Jurkat, Clone E6-1 (cell line): ENCODE measurements at regions not wholly inside any gene's neighbourhood (a gene's known extent, or its start where the extent isn't known, plus 50 kb on each side); places are given as distances from the start of the nearest gene placed in this dataset.

Experiments
- DNase-seq: peaks from one replicate; pipeline ENCODE4 v3.0.0-alpha.2; 2011; ENCODE audit warnings: low read depth, low spot score
- H3K4me3 ChIP-seq: 2 replicates; pipeline ENCODE4 v1.5.1; 2011; ENCODE audit warnings: mild to moderate bottlenecking, low read length, control low read depth, moderate library complexity

DNA sequence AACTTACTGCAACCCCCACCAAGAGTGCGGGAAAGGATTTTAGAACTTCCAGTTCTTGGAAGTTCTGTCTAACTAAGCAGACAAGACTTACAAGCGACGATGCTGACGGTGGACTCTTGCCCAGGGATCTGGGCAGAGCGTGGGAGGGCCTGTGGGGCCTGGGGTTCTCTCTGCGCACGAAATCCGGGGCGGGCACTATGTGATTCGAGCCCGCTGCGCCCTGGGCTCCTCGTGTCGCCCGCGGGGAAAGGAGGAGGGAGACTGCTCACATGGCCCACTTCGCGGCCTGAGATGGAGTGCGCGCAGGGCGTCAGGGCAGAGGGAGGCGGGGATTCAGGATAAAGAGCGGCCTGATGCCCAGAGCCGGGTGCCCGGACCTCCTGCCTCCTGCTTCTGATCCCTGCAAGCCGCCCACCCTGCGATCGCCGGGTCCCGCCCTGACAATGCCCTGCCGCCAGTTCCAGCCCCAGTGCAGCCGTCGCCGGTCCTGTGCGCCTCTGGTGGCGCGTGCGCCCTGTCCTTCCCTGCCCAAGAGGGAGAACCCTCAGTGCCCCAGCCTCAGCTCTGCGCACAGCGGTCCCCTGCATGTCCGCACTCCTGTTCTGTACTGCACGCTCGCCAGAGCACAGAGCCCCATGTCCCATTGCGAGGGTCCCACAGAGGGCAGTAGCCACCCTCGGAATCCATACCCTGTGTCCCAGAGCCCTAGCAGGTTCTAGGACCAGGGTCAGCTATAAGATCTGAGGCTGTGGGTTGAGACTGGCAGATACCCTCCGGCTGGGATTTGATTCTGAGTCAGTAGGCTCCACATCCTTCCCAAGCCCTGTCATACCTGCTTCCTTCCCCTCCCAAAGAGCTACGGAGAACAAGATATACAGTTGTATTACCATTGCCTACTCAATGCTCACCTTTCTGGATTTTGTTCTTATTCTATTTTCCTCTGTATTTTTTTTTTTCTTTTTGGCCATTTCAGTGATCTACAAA is 99.4 kb upstream of the TMEM106B start:
- no peak overlapping the region for H3K4me3 ChIP-seq
- no peak for DNase-seq

DNA sequence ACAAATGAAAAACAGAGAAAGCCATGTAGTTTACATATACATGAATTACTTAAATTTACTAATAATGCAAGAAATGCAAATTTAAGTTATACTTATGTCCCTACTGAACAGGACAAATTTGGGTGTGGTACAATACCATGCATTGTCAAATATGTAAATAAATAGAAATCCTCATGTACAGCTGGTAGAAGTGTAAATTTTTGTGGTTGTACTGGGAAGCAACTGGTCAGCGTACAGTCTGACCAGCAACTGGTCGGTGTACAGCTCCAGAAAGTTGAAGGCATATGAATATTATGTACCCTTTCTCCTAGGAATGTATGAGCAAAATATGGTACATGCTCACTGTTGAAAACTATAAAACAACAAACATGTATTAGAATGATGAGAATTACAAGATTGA is 93.9 kb upstream of the TMEM106B start:
- H3K4me3 ChIP-seq = no peak overlapping the region
- DNase-seq = no peak

DNA sequence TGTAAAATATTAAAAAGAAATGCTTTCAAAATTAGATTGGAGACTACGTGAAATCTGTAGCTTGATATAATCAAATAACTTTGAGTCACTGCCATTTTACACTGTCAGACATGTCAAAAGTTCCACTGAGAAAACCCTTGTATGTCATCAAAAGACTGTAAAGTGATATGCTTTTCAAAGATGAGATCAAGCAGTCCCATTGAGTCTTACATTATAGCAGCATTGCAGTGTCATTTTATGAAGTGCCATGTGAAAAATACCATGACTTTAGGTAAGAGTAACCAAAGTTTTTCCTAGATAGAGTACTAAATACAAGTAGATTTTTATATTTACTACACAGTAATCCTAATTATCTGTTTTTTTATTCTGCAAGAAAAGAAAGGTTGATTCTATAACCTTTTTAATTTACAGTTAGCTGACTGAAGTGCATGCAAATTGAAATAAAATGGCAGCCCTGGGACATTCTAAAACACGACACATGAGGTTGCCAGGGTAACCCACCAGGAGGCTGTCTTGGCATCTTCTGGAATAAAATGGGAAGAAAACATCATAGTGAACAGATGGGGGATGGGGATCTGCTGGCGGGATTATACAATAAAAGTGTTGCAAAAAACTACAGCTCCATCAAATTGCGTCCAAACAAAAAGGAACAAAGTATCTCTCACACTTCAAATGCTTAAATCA is 91.3 kb upstream of the TMEM106B start:
- no peak overlapping the region for H3K4me3 ChIP-seq
- no peak for DNase-seq

DNA sequence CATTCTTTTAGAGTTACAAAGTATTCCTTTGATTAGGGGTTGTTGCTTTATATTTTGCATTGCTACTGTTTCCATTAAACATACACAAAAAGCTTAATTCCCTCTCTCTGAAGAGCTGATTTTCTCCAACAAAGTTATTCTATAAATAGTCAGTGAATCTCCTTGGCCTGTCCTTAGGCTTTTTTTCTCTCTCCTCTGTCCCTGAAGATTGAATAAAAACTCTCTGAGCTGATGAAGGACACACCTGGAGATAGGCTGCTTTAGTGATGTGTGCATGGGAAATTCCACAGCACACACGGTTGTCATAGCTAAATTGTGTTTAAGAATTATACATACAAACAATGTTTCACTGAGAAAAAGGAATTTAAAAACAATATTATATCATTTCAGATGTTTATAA is 90.5 kb upstream of the TMEM106B start:
- H3K4me3 ChIP-seq = no peak overlapping the region
- no peak for DNase-seq

DNA sequence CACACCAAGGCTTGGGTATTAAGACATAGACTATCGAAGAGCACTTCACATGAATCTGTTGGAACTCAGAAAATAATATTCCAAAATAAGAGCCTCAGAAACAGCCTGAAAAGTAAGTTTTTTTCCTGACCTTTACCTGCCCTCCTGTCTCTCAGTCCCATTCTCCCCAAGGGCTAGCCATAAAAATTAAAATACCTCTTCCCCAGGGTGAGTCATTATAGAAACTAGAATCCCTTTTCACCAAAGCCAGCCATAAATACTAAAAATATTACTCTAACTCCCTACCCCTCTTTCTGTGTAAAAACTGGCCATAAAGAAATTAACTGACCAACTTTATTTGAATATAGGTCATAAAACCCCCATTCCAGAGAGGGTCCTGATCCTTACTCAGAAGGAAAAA is 87.9 kb upstream of the TMEM106B start:
- no peak overlapping the region for H3K4me3 ChIP-seq
- no peak for DNase-seq

DNA sequence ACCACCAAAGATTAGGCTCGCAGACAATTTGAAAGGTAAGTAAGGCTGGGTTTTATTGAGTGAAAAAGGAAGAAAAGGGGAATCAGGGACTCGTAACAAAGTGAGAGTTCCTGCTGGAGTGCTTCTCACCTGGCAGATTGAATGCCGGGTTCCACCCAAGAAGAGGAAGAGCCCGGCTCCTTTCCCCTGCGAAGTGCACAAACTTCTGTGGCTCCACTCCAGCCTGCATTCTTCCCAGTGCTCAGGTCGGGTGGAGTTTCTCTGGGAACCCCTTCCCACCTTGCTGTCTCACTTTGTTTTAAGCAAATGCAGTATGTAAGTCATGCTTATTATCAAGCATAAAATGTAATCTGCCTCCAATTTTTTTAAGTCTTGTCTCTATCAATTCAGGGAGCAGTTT is 87.1 kb upstream of the TMEM106B start:
- H3K4me3 ChIP-seq = no peak overlapping the region
- DNase-seq = no peak

DNA sequence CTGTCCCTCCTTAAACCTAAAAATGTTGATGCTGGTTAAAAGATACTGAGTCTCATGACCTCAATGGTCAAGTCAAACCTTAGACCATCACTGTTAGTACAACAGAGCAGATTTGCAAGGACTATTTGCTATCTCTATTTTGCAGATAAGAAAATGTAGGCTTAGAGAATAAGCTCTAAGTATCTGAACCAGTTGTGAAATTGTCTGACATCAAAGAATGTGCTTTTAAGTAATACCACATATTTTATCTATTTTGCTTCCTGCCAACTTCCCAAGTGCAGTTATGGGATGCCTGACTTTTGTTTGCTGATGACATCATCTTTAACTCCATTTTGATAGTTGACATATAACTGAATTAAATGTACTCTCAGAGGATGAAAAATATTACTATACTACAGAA is 83.6 kb upstream of the TMEM106B start:
- no peak overlapping the region for H3K4me3 ChIP-seq
- DNase-seq = no peak

DNA sequence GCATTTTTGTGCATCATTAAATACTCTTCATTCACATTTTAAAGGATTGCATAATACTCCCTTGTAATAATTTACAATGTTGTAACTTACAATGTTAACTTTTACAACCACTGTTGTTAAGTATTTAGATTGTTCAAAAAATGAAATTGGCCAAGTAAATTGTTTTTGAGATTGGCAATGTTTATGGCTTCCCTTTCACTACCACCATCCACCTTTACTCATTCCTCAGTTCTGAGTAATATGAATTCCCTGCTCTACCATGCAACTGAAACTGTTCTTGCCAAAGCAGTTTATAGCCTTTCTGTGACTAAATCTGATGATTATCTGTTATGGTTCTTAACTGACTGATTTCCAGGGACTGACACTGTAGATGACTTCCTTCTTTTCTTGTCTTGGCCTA is 80.5 kb upstream of the TMEM106B start:
- no peak overlapping the region for H3K4me3 ChIP-seq
- no peak for DNase-seq

DNA sequence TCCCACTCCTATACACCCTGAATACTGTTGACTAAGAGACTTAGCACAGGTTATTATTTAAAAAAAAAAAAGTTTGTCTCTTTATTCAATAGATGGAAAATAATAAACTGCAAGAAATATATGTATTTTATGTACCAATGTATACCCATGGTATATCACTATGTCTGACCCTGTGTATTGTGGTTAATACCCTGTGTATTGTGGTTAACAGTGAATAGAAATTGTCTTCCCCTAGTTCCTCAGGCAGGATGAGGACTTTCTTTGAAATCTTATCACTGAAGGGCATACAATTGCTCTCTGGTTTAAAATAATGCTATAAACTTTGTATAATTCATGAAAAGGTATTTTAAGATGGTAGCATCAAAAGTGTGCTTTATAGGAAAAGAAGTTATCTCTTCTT is 80.0 kb upstream of the TMEM106B start:
- no peak for DNase-seq

DNA sequence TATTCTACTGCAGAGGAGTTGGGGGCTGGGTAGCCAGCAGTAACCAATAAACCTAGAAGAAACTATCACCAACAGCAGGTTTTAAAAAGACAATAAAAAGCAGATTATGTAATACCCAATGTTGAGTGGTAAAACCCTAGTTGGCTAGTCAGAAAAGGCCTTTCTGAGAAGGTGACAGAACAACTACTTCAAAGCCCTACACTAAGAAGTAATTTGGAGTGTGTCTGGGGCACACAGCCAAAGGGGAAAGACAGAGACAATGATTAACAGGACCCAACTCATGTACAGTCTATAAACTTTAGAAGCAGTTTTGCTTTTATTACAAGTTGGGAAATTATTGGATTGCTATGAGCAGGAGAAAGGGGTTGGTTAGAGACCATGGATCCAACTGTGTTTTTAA is 77.2 kb upstream of the TMEM106B start:
- H3K4me3 ChIP-seq = no peak overlapping the region

More for the DNA sequence above, 80.0 kb upstream of the TMEM106B start:
- no peak overlapping the region for H3K4me3 ChIP-seq

DNA sequence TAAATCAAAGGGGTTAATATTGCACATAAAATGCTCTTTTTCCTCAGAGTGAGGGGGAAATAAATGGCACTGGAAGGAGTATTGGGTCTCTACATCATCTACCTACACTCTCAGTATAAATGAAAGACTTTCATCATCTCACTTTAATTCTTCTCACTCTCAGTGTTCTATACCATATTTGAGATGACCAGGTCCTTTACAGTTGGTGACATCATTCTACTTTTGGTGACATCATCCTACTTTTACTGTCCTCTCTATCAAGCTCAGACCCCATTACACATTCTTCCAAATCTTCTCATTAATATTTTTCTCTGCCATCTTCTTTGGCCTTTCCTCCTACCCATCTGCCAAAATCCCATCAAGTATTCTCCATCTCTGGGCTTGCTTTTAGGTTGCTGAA is 74.6 kb upstream of the TMEM106B start:
- H3K4me3 ChIP-seq = no peak overlapping the region
- DNase-seq = no peak

More for the DNA sequence above, 77.2 kb upstream of the TMEM106B start:
- DNase-seq = no peak

DNA sequence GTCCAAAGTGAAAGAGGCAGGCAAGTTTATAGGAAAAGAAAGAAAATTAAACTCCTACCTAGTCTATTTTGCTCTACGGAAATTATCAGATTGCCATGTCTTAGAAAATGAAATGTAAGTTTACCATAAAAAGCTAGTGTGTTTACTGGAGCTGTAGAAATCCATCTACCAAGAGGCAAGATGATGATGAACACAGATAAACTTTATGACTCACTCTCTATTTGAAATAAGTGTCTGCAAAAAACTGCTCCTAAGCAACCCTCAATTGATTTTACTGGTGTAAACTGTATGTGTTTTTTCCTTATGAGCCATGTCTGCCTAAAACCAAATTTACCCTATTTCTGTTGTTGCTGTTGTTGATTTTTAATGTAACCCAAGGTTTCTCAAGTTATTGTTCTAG is 73.8 kb upstream of the TMEM106B start:
- H3K4me3 ChIP-seq = no peak overlapping the region
- DNase-seq = no peak

DNA sequence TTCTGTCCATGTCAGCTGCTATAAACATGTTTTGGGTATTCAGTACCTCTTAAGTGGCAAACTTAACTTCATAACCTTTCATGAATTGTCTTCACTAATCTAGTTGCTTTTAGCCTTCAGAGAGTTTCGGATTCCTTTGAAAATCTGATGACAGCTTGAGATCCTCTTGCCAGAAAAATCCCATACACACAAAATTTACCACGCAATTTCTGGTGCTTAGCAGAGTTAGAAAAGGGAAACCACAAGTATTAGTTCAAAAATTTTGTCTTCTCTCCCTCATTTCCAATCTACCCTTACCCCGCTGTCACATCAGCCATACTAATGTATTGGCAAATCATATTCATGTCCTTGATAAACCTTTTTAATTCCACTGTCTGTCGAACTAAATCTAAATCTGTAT is 72.7 kb upstream of the TMEM106B start:
- DNase-seq = no peak
- no peak overlapping the region for H3K4me3 ChIP-seq

DNA sequence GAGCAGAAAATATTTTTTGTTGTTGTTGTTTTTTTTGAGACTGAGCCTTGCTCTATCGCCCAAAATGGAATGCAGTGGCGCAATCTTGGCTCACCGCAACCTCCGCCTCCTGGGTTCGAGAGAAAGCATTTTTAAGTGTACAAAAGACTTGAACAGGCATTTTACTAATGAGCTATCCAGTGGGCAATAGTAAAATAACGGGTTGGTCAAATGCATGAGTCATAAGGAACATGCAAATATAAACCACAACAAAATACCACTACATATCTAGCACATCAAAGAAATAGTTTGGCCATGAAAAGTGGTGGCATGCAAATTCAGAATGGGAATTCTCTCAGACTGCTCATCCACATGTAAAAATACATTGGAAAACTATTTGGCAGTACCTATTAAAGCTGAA is 71.7 kb upstream of the TMEM106B start:
- H3K4me3 ChIP-seq = no peak overlapping the region
- no peak for DNase-seq

DNA sequence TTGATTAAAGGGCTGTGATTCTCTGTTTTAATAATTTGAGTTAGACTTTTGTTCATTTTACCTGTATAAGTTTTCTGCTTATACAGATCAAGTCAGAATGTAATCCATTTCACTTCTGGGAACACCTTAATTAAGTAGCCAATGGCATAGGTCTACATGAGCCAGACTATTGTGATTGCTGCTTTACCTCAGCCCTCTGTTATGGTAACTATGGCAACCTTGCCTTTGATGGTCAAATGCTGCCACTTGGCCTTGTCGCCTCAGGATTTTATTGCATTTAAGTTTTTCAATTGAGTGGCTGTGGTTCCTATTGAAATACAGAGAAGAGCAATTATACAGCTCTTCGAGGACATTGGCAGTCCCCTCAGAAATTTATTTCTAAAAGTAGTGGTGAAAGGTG is 64.3 kb upstream of the TMEM106B start:
- H3K4me3 ChIP-seq = no peak overlapping the region
- no peak for DNase-seq

DNA sequence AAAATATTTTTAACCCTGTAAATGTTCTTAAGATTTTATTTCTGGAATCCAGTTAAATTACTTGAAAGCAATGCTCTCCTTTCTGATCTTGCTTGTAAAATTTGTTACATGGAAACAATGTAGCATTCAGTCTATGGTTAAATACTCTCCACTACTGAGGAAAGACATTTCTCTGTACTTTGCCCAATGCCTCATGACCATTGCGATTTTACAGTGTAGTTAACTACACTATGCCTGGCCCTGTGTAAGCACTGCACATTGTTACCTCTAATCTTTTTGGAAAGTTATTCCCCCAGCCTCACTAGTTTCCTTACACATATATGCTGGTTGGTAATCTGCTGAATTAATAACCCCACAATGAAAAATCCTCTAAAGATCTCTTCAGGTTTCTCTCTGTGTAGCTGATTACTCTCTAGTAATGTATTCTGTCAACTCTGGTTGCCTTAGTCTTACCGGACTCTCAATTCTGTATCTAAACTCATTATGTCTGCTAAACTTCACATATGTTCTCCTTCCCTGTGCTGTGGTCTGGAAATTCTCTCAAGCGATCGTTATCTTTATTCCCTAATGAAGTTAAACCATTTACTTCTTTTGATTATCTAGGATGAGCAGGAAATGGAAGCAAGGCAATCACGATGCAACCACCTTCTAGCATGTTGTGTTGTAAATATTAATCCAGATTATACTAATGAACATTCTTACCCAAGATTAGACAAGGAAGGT is 58.7 kb upstream of the TMEM106B start:
- no peak for DNase-seq
- no peak overlapping the region for H3K4me3 ChIP-seq

DNA sequence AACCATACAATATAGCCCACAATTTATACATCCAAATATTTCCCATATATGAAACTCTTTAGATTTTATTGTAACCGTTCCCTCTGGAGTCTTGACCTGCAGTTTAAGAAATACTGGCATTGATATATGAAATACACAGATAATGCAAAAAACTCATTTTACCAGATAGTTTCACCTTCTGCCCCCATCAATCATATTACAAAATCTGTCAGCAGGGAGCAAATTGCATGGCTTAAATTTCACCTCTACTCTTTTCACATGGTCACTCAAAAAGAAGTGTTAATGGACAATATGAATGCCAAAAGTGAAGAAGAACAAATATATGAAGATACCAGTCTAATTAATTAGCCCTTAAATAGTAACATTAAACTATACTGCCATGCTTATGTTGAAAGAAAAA is 57.0 kb upstream of the TMEM106B start:
- DNase-seq = no peak
- H3K4me3 ChIP-seq = no peak overlapping the region

DNA sequence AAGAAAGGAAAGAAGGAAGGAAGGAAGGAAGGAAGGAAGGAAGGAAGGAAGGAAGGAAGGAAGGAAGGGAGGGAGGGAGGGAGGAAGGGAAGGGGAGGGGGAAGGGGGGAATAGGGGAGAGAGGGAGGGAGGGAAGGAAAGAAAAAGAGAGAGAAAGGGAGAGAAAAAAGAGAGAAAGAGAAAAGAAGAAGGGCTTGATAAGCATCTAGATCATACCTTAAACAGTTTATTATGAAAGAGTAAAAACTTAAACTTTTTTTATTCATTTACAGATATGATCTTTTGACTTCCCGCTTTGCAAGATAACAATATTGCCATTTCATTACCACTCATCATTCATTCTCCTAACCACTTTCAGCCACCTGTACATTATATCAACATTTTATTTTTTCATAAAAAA is 53.6 kb upstream of the TMEM106B start:
- no peak for DNase-seq
- H3K4me3 ChIP-seq = no peak overlapping the region

DNA sequence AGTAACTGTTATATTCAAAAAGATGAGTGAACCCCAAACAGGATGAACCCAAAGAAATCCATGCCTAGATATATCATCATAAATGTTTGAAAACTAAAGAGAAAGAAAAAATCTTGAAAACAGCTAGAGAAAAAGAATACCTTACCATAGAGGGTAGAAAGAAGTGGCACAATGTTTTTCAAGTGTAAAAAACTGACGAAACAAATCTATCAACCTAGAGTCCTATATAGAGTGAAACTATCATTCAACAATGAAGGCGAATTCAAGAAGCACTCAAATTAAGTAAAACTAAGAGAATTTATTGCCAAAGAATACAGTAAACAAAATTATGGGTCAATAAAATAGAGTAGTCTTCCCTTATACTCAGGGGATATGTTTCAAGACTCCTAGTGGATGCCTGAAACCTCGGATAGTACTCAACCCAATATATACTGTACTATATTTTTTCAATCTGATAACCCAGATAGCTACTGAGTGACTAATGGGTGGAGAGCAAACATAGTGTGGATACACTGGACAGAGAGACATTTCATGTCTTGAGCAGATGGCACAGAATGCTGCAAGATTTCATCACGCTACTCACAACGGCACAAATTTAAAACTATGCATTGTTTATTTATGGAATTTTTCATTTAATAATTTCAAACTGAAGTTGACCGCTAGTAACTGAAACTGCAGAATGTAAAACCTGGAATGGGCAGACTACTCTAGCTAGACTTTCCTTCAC is 52.6 kb upstream of the TMEM106B start:
- H3K4me3 ChIP-seq = no peak overlapping the region
- DNase-seq = no peak
